ENCODE measurements at regions not wholly inside any gene's neighbourhood (a gene's known extent, or its start where the extent isn't known, plus 50 kb on each side); places are given as distances from the start of the nearest gene placed in this dataset.

DNA sequence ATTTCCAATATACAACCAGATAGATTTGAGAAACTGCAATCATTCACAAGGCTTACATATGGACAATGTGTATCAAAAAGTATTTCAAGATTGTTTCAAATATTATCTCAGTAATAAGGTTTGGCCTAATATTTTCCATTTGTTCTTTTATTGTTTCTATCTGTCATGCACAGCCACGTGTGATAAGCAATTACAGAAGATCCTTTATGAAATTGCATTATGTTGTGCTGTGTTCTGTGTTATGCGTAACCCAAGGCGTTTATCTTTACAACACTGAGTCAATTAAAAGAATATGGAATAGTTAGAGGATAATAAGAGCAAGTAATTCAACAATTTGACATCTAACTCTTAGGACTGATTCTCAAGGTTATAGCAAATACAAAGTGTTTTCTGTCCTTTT is 1009.3 kb upstream of the PRMT6 start:
- Histone ChIP-seq H3K4me1 (ENCODE audit: low read length) (no peaks in the 10 kb centered on the region), H3K9me2 (replicated peaks; ENCODE audit: insufficient read depth, low read length) (no peaks in the 10 kb centered on the region), H3K79me2 (ENCODE audit: low read length) (no peaks in the 10 kb centered on the region), H3K4me3 (ENCODE audit: low read length) (no peak overlapping the region), H3K36me3 (ENCODE audit: insufficient read depth, low read length) (no peaks in the 10 kb centered on the region), H3K27ac (ENCODE audit: low read length) (no peak overlapping the region), H3K4me2 (ENCODE audit: low read depth, low read length, poor library complexity, severe bottlenecking) (no peak overlapping the region), H3K27me3 (ENCODE audit: low read length) (no peaks in the 10 kb centered on the region), H3K9me3 (ENCODE audit: low read length) (peaks cover 21% of the 10 kb centered on the region), H3K9ac (ENCODE audit: low read length) (no peak overlapping the region), H4K20me1 (ENCODE audit: insufficient read depth, low read depth, low read length) (no peaks in the 10 kb centered on the region), H2AFZ (ENCODE audit: low read length) (no peak overlapping the region)
- DNase-seq = no peak

DNA sequence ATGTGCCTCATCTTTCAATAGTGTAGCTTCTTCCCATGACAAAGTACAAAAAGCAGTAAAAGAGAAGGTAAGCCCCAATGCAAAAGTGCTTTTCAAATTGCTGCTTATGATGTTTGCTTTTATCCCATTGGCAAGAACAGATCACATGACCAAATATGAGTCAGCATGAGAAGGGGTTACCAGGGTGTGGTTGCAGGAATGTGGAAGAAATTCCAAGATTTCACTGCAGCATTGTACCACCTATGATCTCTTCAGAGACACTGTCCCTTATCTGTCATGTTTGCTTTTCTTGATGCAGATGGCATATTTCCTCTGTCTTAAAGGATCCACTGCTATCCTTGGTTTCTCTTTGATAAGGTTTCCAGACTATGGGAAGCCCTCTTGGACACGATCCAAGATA is 1006.9 kb upstream of the PRMT6 start:
- H3K36me3 ChIP-seq (ENCODE audit: insufficient read depth, low read length) = no peaks in the 10 kb centered on the region
- no peaks in the 10 kb centered on the region for H4K20me1 ChIP-seq (ENCODE audit: insufficient read depth, low read depth, low read length)
- no peak overlapping the region for H3K4me3 ChIP-seq (ENCODE audit: low read length)
- H2AFZ ChIP-seq (ENCODE audit: low read length) = no peak overlapping the region
- H3K4me2 ChIP-seq (ENCODE audit: low read depth, low read length, poor library complexity, severe bottlenecking) = no peak overlapping the region
- peaks cover 4% of the 10 kb centered on the region; the same call in 1 of the 2 replicates for H3K9me3 ChIP-seq (ENCODE audit: low read length)
- H3K27ac ChIP-seq (ENCODE audit: low read length) = no peak overlapping the region
- no peaks in the 10 kb centered on the region for H3K79me2 ChIP-seq (ENCODE audit: low read length)
- no peaks in the 10 kb centered on the region; the same call in 1 of the 2 replicates for H3K9me2 ChIP-seq (replicated peaks; ENCODE audit: insufficient read depth, low read length)
- H3K4me1 ChIP-seq (ENCODE audit: low read length) = no peaks in the 10 kb centered on the region
- H3K27me3 ChIP-seq (ENCODE audit: low read length) = no peaks in the 10 kb centered on the region
- H3K9ac ChIP-seq (ENCODE audit: low read length) = no peak overlapping the region
- DNase-seq = no peak

DNA sequence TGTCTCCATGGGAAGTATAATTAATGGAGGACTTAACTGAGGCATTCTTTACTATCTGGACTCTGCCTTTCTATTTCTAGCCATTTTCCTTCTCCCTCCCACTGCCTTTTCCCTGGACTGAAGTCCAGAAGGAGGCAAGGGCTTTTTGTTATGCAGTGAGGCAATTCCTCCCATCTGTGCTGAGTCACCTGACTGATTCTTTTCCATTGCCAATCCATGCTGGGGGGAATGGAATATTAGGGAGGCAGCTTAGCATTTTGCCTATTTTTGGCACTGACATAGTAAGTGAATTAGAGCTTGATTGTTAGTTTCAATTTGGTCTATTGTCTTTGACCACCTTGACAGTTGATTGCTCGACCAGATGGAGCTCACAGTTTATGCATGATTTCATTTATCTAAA is 1000.6 kb upstream of the PRMT6 start:
- Histone ChIP-seq H3K9ac (ENCODE audit: low read length) (no peak overlapping the region), H3K27me3 (ENCODE audit: low read length) (no peaks in the 10 kb centered on the region), H3K9me2 (replicated peaks; ENCODE audit: insufficient read depth, low read length) (peaks cover 3% of the 10 kb centered on the region; the same call in 1 of the 2 replicates), H2AFZ (ENCODE audit: low read length) (no peak overlapping the region), H3K4me1 (ENCODE audit: low read length) (no peaks in the 10 kb centered on the region), H3K4me2 (ENCODE audit: low read depth, low read length, poor library complexity, severe bottlenecking) (no peak overlapping the region), H3K9me3 (ENCODE audit: low read length) (no peaks in the 10 kb centered on the region; the same call in 1 of the 2 replicates), H3K4me3 (ENCODE audit: low read length) (no peak overlapping the region), H3K36me3 (ENCODE audit: insufficient read depth, low read length) (no peaks in the 10 kb centered on the region), H3K27ac (ENCODE audit: low read length) (no peak overlapping the region), H3K79me2 (ENCODE audit: low read length) (no peaks in the 10 kb centered on the region), H4K20me1 (ENCODE audit: insufficient read depth, low read depth, low read length) (no peaks in the 10 kb centered on the region)
- no peak for DNase-seq

DNA sequence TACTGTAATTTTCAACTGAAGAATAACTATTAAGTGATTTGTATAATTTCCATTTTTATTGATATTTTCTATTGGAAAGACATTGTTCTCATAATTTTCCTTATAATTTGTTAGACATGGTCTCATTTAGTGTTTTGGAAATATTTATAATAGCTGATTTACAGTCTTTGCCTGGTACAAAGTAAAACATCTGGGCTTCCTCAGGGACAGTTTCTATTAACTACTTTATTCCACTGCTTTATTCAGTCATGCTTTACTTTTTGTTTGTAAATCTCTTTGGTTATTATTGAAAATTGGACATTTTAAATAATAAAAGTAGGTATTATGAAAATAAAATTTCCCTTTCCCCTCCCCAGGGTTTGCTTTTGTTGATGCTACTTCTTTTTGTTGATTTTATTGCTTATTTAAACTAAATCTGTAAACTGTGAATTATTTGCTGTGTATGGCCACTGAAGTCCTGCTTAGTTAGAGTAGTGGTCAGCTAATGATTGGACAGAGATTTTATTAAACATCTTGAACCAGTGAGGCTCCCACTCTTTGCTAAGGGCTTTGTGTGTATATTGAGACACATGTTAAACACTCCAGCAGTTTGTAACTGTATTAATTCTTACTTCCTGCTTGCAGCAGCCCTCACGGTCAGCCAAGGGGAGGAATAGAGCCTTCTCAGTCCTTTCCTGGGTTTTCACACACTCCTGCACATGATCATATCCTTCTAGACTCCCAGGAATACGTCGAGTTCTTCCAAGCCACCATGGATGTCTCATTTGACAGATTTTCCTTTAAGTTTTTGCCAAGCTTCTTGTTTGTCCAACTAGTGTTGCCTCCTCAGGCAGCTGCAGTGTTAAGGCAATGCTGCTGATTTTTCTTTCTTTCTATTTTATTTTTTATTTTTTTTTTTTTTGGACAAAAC is 994.6 kb upstream of the PRMT6 start:
- Histone ChIP-seq H3K9me2 (replicated peaks; ENCODE audit: insufficient read depth, low read length) (0 out of 2 replicates have a peak, but pooled peaks cover 3% of the 10 kb centered on the region), H3K9me3 (ENCODE audit: low read length) (0 out of 2 replicates have a peak, but pooled peaks cover 5% of the 10 kb centered on the region), H3K36me3 (ENCODE audit: insufficient read depth, low read length) (no peaks in the 10 kb centered on the region), H3K4me3 (ENCODE audit: low read length) (no peak overlapping the region), H3K79me2 (ENCODE audit: low read length) (no peaks in the 10 kb centered on the region), H3K4me2 (ENCODE audit: low read depth, low read length, poor library complexity, severe bottlenecking) (no peak overlapping the region), H2AFZ (ENCODE audit: low read length) (no peak overlapping the region), H4K20me1 (ENCODE audit: insufficient read depth, low read depth, low read length) (no peaks in the 10 kb centered on the region), H3K27me3 (ENCODE audit: low read length) (no peaks in the 10 kb centered on the region), H3K9ac (ENCODE audit: low read length) (no peak overlapping the region), H3K27ac (ENCODE audit: low read length) (no peak overlapping the region), H3K4me1 (ENCODE audit: low read length) (no peaks in the 10 kb centered on the region)
- no peak for DNase-seq

DNA sequence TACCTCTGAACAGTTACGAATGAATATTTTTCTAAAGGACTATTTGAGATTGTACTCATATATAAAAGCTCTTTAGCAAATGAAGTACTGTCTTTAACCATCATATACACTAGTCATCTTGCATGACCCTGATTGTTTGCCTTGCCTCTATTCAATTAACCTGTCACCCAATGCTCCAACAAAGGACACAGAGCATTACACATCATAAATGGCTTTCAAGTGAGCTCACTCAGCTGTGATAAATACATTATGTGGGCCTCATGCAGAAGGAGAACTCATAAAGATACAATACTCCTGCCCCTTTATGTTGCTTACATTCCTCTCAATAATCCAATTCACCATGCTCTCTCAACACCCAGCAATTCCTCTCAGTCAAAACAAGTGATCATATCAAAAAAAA is 993.0 kb upstream of the PRMT6 start:
- Histone ChIP-seq H3K36me3 (ENCODE audit: insufficient read depth, low read length) (no peaks in the 10 kb centered on the region), H3K27me3 (ENCODE audit: low read length) (no peaks in the 10 kb centered on the region), H3K79me2 (ENCODE audit: low read length) (no peaks in the 10 kb centered on the region), H3K4me1 (ENCODE audit: low read length) (no peaks in the 10 kb centered on the region), H3K9me2 (replicated peaks; ENCODE audit: insufficient read depth, low read length) (0 out of 2 replicates have a peak, but pooled peaks cover 3% of the 10 kb centered on the region), H3K9me3 (ENCODE audit: low read length) (0 out of 2 replicates have a peak, but pooled peaks cover 5% of the 10 kb centered on the region), H3K4me3 (ENCODE audit: low read length) (no peak overlapping the region), H4K20me1 (ENCODE audit: insufficient read depth, low read depth, low read length) (no peaks in the 10 kb centered on the region), H2AFZ (ENCODE audit: low read length) (no peak overlapping the region), H3K27ac (ENCODE audit: low read length) (no peak overlapping the region), H3K9ac (ENCODE audit: low read length) (no peak overlapping the region), H3K4me2 (ENCODE audit: low read depth, low read length, poor library complexity, severe bottlenecking) (no peak overlapping the region)
- no peak for DNase-seq

DNA sequence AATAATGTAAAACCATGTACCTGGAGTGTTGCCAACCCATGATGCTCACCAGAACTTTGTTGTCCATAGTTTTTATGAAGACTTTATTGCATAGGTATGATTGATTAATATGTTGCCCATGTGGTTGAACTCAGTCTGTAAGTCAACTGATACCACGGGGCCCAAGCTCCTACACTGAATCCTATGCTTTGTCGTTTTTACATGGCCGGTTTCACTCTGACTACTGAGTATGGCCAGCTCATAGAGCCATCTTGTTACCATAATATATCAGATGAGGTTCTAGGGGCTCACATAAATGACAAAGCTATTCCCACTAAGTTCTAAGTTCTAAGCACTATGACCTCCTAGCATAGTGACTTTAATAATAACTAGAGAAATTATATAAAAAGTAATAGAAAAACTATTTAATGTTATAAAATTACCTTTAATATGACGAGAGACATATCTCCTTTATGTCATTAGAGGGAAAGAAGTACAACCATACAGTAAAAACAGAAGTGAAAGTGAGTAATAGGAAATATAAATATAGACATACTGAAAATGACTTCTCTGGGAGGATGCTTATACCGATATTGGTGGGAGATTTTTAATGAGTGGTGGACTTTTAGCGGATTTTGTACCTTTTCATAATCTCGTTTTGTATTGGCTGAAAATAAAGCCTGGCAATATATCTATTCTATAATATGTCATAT is 983.4 kb upstream of the PRMT6 start:
- no peak overlapping the region for H3K4me3 ChIP-seq (ENCODE audit: low read length)
- no peaks in the 10 kb centered on the region for H3K27me3 ChIP-seq (ENCODE audit: low read length)
- H3K9ac ChIP-seq (ENCODE audit: low read length) = no peak overlapping the region
- H3K9me3 ChIP-seq (ENCODE audit: low read length) = 0 out of 2 replicates have a peak, but pooled peaks cover 3% of the 10 kb centered on the region
- H4K20me1 ChIP-seq (ENCODE audit: insufficient read depth, low read depth, low read length) = no peaks in the 10 kb centered on the region
- H3K36me3 ChIP-seq (ENCODE audit: insufficient read depth, low read length) = no peaks in the 10 kb centered on the region
- H3K4me1 ChIP-seq (ENCODE audit: low read length) = no peaks in the 10 kb centered on the region
- H3K27ac ChIP-seq (ENCODE audit: low read length) = no peak overlapping the region
- DNase-seq = no peak
- no peak overlapping the region for H3K4me2 ChIP-seq (ENCODE audit: low read depth, low read length, poor library complexity, severe bottlenecking)
- H2AFZ ChIP-seq (ENCODE audit: low read length) = no peak overlapping the region
- H3K79me2 ChIP-seq (ENCODE audit: low read length) = no peaks in the 10 kb centered on the region
- H3K9me2 ChIP-seq (replicated peaks; ENCODE audit: insufficient read depth, low read length) = no peaks in the 10 kb centered on the region; the same call in 1 of the 2 replicates

DNA sequence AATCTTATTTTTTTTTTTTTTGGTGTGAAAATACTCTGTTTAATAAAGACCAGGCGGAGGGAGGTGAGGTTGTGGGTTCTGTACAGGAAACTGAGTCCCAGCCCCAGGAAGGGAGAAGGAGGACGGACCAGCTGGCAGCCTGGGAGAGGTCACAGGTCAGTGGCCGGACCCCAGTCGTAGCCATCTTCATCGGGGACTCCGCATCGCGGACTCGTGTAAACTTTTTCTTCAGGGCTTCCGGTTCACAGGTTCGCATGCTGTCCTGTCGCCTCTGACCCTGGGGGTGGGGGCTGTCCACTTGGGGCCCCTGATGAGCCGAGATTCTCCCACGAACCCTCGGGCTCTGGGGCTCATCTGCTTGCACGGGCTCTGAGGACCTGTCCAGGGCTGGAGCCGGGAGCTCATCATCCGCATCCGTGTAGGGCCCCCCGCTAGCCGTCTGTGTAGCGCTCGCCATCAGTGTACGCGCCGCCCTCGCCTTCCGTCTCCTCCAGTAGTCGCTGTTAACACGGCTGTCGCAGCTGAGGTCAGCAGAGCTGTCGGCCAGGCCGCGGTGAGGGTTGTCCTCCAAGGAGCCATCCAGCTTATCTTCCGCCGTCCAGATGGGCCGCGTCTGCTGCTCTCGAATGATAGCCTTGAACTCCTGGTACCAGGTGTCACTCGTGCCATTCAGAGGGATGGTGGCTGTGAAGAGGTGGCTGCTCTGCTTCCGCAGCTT is 975.7 kb upstream of the PRMT6 start:
- Histone ChIP-seq H3K79me2 (ENCODE audit: low read length) (no peaks in the 10 kb centered on the region), H3K36me3 (ENCODE audit: insufficient read depth, low read length) (no peaks in the 10 kb centered on the region), H3K9me2 (replicated peaks; ENCODE audit: insufficient read depth, low read length) (no peaks in the 10 kb centered on the region), H3K4me3 (ENCODE audit: low read length) (no peak overlapping the region), H3K27ac (ENCODE audit: low read length) (no peak overlapping the region), H2AFZ (ENCODE audit: low read length) (no peak overlapping the region), H3K27me3 (ENCODE audit: low read length) (no peaks in the 10 kb centered on the region), H3K9ac (ENCODE audit: low read length) (no peak overlapping the region), H3K9me3 (ENCODE audit: low read length) (peaks cover 9% of the 10 kb centered on the region; the same call in 1 of the 2 replicates), H3K4me1 (ENCODE audit: low read length) (no peaks in the 10 kb centered on the region), H3K4me2 (ENCODE audit: low read depth, low read length, poor library complexity, severe bottlenecking) (no peak overlapping the region), H4K20me1 (ENCODE audit: insufficient read depth, low read depth, low read length) (no peaks in the 10 kb centered on the region)
- DNase-seq = no peak

DNA sequence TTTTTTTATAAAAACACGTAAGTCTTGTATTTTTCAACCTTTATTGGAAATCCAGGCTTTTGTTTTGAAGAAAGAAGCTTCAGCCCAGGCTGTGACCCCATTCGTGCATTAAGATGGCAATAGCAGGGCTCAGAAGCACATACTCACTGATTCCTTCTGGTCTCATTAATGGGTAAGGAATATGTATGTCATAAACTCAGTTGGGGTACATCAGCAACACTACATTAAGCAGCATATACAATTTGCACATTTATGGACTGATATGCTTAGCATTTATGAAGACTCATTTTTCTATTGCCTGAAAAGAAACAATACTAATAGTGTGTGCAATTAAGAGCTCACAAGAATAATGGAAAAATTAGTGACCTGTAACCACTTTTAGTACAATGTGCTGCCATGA is 945.4 kb upstream of the PRMT6 start:
- Histone ChIP-seq H3K36me3 (ENCODE audit: insufficient read depth, low read length) (no peaks in the 10 kb centered on the region), H3K9me2 (replicated peaks; ENCODE audit: insufficient read depth, low read length) (no peaks in the 10 kb centered on the region), H4K20me1 (ENCODE audit: insufficient read depth, low read depth, low read length) (no peaks in the 10 kb centered on the region), H3K4me3 (ENCODE audit: low read length) (no peak overlapping the region), H3K79me2 (ENCODE audit: low read length) (no peaks in the 10 kb centered on the region), H3K4me1 (ENCODE audit: low read length) (no peaks in the 10 kb centered on the region), H3K9ac (ENCODE audit: low read length) (no peak overlapping the region), H3K27me3 (ENCODE audit: low read length) (no peaks in the 10 kb centered on the region), H3K4me2 (ENCODE audit: low read depth, low read length, poor library complexity, severe bottlenecking) (no peak overlapping the region), H3K27ac (ENCODE audit: low read length) (no peak overlapping the region), H3K9me3 (ENCODE audit: low read length) (peaks cover 12% of the 10 kb centered on the region), H2AFZ (ENCODE audit: low read length) (no peak overlapping the region)
- no peak for DNase-seq

Data from Karpas-422 (cell line).